HCT116 (cell line): ENCODE measurements at regions not wholly inside any gene's neighbourhood (a gene's known extent, or its start where the extent isn't known, plus 50 kb on each side); places are given as distances from the start of the nearest gene placed in this dataset.

Source experiments
- ATAC-seq: fragments of 200-7000 bp; cut with Tn5 transposase; 2 replicates; pipeline ENCODE4 v1.9.1; 2020; ENCODE audit warnings: mild to moderate bottlenecking, moderate library complexity
- BruUV-seq: library from RNA; stranded (reverse); fragments of 400-500 nt; replicated peaks from 2 replicates; lab custom pipeline; 2021; lab: Mats Ljungman, UMichigan
- CTCF ChIA-PET: fragments of 300-600 bp; sonication (Branson Sonifier 250); formaldehyde crosslinking; loops from one replicate; lab custom pipeline; 2021; ENCODE audit warnings: antibody characterized with exemption; lab: Charles Lee
- POLR2A ChIA-PET: fragments of 300-600, 350-600 bp; sonication (Branson Sonifier 250); formaldehyde crosslinking; loops from one replicate; lab custom pipeline; 2021; ENCODE audit warnings: antibody characterized with exemption; lab: Charles Lee
- RAD21 ChIA-PET, 2 experiments: fragments of 300-600 bp; sonication (Branson Sonifier 250); formaldehyde crosslinking; loops; one replicate each; lab custom pipeline; 2023; ENCODE audit warnings: low total read pairs in 2 of 2; ENCODE audit not compliant: uncharacterized antibody in 2 of 2, unreplicated experiment in 2 of 2, low non-redundant PET in 1 of 2; lab: Charles Lee
- DNase-seq: peaks from one replicate; pipeline ENCODE4 v3.0.0-alpha.2; 2010; ENCODE audit warnings: low read depth, low spot score
- H2AFZ ChIP-seq: fragments of 200-600 bp; shearing (Covaris generic), sonication (generic); 2 replicates; pipeline ENCODE4 v1.6.1; 2017; ENCODE audit warnings: low read depth, mixed run types, mixed read lengths, antibody characterized with exemption, low read length; ENCODE audit not compliant: poor library complexity, severe bottlenecking
- H3K27ac ChIP-seq: 2 replicates; pipeline ENCODE4 v1.5.1; 2012; ENCODE audit warnings: low read depth, low read length
- H3K27me3 ChIP-seq: fragments of 200-600 bp; sonication (generic); 2 replicates; pipeline ENCODE4 v1.6.1; 2016; ENCODE audit warnings: mixed run types, low read length, mixed read lengths; ENCODE audit not compliant: insufficient read depth
- H3K36me3 ChIP-seq, 2 experiments: fragments of 200-500 bp in 1 of 2; fragments of 200-600 bp in 1 of 2; sonication (Bioruptor generic) in 1 of 2; sonication (generic) in 1 of 2; 2 replicates each; pipeline versions ENCODE4 v1.5.1 to v1.6.1; 2014 to 2016; ENCODE audit warnings: low read length in 2 of 2, inconsistent platforms in 1 of 2, mixed read lengths in 1 of 2, mixed run types in 1 of 2; ENCODE audit not compliant: insufficient read depth in 2 of 2, control insufficient read depth in 1 of 2
- H3K4me1 ChIP-seq, 2 experiments: fragments of 200-600 bp in 1 of 2; sonication (generic) in 1 of 2; 2 replicates each; pipeline versions ENCODE4 v1.5.1 to v1.6.1; 2012 to 2017; ENCODE audit warnings: low read length in 2 of 2, inconsistent platforms in 1 of 2, mild to moderate bottlenecking in 1 of 2, mixed read lengths in 1 of 2, mixed run types in 1 of 2, moderate library complexity in 1 of 2; ENCODE audit not compliant: insufficient read depth in 2 of 2, control insufficient read depth in 1 of 2
- H3K4me2 ChIP-seq: fragments of 200-600 bp; sonication (generic); 2 replicates; pipeline ENCODE4 v1.6.1; 2017; ENCODE audit warnings: mixed run types, low read length, mixed read lengths
- H3K4me3 ChIP-seq, 2 experiments: fragments of 200-600 bp in 1 of 2; sonication (generic) in 1 of 2; replicated peaks in 1 of 2; 2 replicates each; pipeline ENCODE4 v1.5.1; 2011 to 2016; ENCODE audit warnings: low read length in 2 of 2, control low read depth in 1 of 2, low read depth in 1 of 2, mild to moderate bottlenecking in 1 of 2, mixed read lengths in 1 of 2, mixed run types in 1 of 2
- H3K79me2 ChIP-seq: fragments of 200-600 bp; sonication (generic); 2 replicates; pipeline ENCODE4 v1.6.1; 2017; ENCODE audit warnings: mild to moderate bottlenecking, mixed run types, low read length, moderate library complexity, mixed read lengths; ENCODE audit not compliant: insufficient read depth
- H3K9ac ChIP-seq: fragments of 200-600 bp; sonication (generic); 2 replicates; pipeline ENCODE4 v1.6.1; 2016; ENCODE audit warnings: low read length, mixed read lengths
- H3K9me2 ChIP-seq: fragments of 200-600 bp; sonication (generic), shearing (Covaris generic); 2 replicates; pipeline ENCODE4 v1.6.1; 2017; ENCODE audit warnings: mixed run types, mild to moderate bottlenecking, moderate library complexity; ENCODE audit not compliant: insufficient read depth
- H3K9me3 ChIP-seq, 2 experiments: fragments of 200-500 bp in 1 of 2; fragments of 200-600 bp in 1 of 2; sonication (Bioruptor generic) in 1 of 2; sonication (generic) in 1 of 2; 2 replicates each; pipeline ENCODE4 v1.6.1; 2014 to 2017; ENCODE audit warnings: low read length in 2 of 2, mixed read lengths in 2 of 2, inconsistent platforms in 1 of 2, low read depth in 1 of 2, mild to moderate bottlenecking in 1 of 2, mixed run types in 1 of 2, moderate library complexity in 1 of 2; ENCODE audit not compliant: control insufficient read depth in 1 of 2, insufficient read depth in 1 of 2
- H4K20me1 ChIP-seq: fragments of 200-600 bp; sonication (generic), shearing (Covaris generic); 2 replicates; pipeline ENCODE4 v1.6.1; 2017; ENCODE audit warnings: mixed run types, mild to moderate bottlenecking, moderate library complexity; ENCODE audit not compliant: insufficient read depth
- ELF1 ChIP-seq: IDR thresholded peaks from 2 replicates; pipeline ENCODE4 v1.6.1; 2012; ENCODE audit warnings: low read depth, borderline replicate concordance
- EZH2 ChIP-seq: fragments of 200-600 bp; sonication (generic); IDR thresholded peaks from 2 replicates; pipeline ENCODE4 v1.6.1; 2017; ENCODE audit warnings: antibody characterized with exemption, mixed run types
- POLR2A ChIP-seq: IDR thresholded peaks from 2 replicates; pipeline ENCODE4 v1.7.0; 2011; ENCODE audit warnings: borderline replicate concordance; ENCODE audit not compliant: insufficient read depth, insufficient read length; ENCODE audit errors: extremely low read depth
- POLR2AphosphoS5 ChIP-seq: IDR thresholded peaks from 2 replicates; pipeline ENCODE4 v1.6.1; 2011; ENCODE audit warnings: mild to moderate bottlenecking, low read depth, low read length, moderate library complexity
- YY1 ChIP-seq: IDR thresholded peaks from 2 replicates; pipeline ENCODE4 v1.6.1; 2011; ENCODE audit warnings: low read length, low read depth, moderate library complexity, mild to moderate bottlenecking; ENCODE audit not compliant: insufficient replicate concordance; ENCODE audit errors: extremely low read depth
- ZFX ChIP-seq: fragments of 450-650 bp; IDR thresholded peaks from 2 replicates; pipeline ENCODE4 v1.6.1; 2017
- ZNF274 ChIP-seq: fragments of 200-500 bp; sonication (Bioruptor generic); IDR thresholded peaks from 2 replicates; pipeline ENCODE4 v1.6.1; 2014; ENCODE audit warnings: mild to moderate bottlenecking, low read depth, low read length, inconsistent platforms
- intact Hi-C: fragments of 100-400 bp; cut with micrococcal nuclease; formaldehyde crosslinking; loops from 2 replicates; pipeline ENCODE4 v1.10.0; 2022
- TF ChIP-seq, protein P1 (sequence below): IDR thresholded peaks from 2 replicates; pipeline ENCODE4 v1.6.1; 2012
- TF ChIP-seq, protein P2 (sequence below): IDR thresholded peaks from 2 replicates; pipeline ENCODE4 v1.6.1; 2012; ENCODE audit warnings: low read depth

DNA sequence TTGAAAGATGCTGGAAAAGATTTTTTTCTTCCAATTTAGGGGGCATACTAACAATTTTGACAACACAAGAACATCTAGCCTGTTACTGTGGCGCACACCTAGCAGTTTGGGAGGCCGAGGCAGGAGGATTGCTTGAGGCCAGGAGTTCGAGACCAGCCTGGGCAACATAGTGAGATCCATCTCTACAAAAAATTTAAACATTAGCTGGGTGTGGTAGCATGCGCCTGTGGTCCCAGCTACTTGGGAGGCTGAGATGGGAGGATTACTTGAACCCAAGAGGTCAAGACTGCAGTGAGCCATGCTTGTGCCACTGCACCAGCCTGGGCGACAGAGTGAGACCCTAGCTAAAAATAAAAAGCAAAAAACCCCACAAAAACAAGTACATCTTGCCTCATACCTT, 168.8 kb downstream of the TANC2 start:
- no peak for ATAC-seq
- POLR2A ChIA-PET, result no interaction called here
- no peaks in the 10 kb centered on the region for H3K9me3 ChIP-seq
- RAD21 ChIA-PET, result no interaction called here
- no peaks in the 10 kb centered on the region for H3K79me2 ChIP-seq
- TF ChIP-seq ZNF274 (no peak), ELF1 (no peak), EZH2 (no peak), POLR2AphosphoS5 (no peak), POLR2A (no peak), ZFX (no peak), YY1 (no peak)
- TF ChIP-seq, protein P1, sequence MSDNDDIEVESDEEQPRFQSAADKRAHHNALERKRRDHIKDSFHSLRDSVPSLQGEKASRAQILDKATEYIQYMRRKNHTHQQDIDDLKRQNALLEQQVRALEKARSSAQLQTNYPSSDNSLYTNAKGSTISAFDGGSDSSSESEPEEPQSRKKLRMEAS, result no peak
- TF ChIP-seq, protein P2, sequence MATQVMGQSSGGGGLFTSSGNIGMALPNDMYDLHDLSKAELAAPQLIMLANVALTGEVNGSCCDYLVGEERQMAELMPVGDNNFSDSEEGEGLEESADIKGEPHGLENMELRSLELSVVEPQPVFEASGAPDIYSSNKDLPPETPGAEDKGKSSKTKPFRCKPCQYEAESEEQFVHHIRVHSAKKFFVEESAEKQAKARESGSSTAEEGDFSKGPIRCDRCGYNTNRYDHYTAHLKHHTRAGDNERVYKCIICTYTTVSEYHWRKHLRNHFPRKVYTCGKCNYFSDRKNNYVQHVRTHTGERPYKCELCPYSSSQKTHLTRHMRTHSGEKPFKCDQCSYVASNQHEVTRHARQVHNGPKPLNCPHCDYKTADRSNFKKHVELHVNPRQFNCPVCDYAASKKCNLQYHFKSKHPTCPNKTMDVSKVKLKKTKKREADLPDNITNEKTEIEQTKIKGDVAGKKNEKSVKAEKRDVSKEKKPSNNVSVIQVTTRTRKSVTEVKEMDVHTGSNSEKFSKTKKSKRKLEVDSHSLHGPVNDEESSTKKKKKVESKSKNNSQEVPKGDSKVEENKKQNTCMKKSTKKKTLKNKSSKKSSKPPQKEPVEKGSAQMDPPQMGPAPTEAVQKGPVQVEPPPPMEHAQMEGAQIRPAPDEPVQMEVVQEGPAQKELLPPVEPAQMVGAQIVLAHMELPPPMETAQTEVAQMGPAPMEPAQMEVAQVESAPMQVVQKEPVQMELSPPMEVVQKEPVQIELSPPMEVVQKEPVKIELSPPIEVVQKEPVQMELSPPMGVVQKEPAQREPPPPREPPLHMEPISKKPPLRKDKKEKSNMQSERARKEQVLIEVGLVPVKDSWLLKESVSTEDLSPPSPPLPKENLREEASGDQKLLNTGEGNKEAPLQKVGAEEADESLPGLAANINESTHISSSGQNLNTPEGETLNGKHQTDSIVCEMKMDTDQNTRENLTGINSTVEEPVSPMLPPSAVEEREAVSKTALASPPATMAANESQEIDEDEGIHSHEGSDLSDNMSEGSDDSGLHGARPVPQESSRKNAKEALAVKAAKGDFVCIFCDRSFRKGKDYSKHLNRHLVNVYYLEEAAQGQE, result no peak
- H3K27ac ChIP-seq, result no peak overlapping the region
- H3K36me3 ChIP-seq, result no peaks in the 10 kb centered on the region
- no peak overlapping the region for H3K9ac ChIP-seq
- H3K4me1 ChIP-seq, result no peaks in the 10 kb centered on the region
- no peaks in the 10 kb centered on the region for H3K27me3 ChIP-seq
- no peaks in the 10 kb centered on the region for H3K9me2 ChIP-seq
- no peak for DNase-seq
- CTCF ChIA-PET, result no interaction called here
- no peak overlapping the region for H3K4me3 ChIP-seq
- H3K4me2 ChIP-seq, result no peak overlapping the region
- H4K20me1 ChIP-seq, result no peaks in the 10 kb centered on the region
- intact Hi-C loops, result no loop called here
- no TSS peak for BruUV-seq
- H2AFZ ChIP-seq, result no peak overlapping the region
